ENCODE measurements at regions not wholly inside any gene's neighbourhood (a gene's known extent, or its start where the extent isn't known, plus 50 kb on each side); places are given as distances from the start of the nearest gene placed in this dataset.

GRCh38 chr2:173602153-173602795 lies 247.6 kb downstream of the CDCA7 start:
- POLR2A ChIA-PET (ENCODE audit: low non-redundant PET): no interaction called here
- DNase-seq (ENCODE audit: low spot score): no peak
- no peak overlapping the region for H3K27ac ChIP-seq
- CTCF ChIA-PET: no interaction called here
- TF ChIP-seq CTCF (conservative IDR thresholded peaks at IDR 0.05; ENCODE audit: low read depth): no peak

- no peak overlapping the region for H3K27ac ChIP-seq
- DNase-seq (ENCODE audit: low spot score): no peak
- no peak for TF ChIP-seq CTCF (conservative IDR thresholded peaks at IDR 0.05; ENCODE audit: low read depth)
- CTCF ChIA-PET: no interaction called here
- POLR2A ChIA-PET (ENCODE audit: low non-redundant PET): no interaction called here
These were observed 251.3 kb downstream of the CDCA7 start for GRCh38 chr2:173605994-173606393.

GRCh38 chr2:173606619-173607248 lies 252.1 kb downstream of the CDCA7 start:
- no peak overlapping the region for H3K27ac ChIP-seq
- DNase-seq (ENCODE audit: low spot score): no peak
- CTCF ChIA-PET: no interaction called here
- no peak for TF ChIP-seq CTCF (conservative IDR thresholded peaks at IDR 0.05; ENCODE audit: low read depth)
- POLR2A ChIA-PET (ENCODE audit: low non-redundant PET): no interaction called here

- no peak for DNase-seq (ENCODE audit: low spot score)
- no peak for TF ChIP-seq CTCF (conservative IDR thresholded peaks at IDR 0.05; ENCODE audit: low read depth)
- CTCF ChIA-PET: no interaction called here
- POLR2A ChIA-PET (ENCODE audit: low non-redundant PET): no interaction called here
- no peak overlapping the region for H3K27ac ChIP-seq
These were observed 253.1 kb downstream of the CDCA7 start for GRCh38 chr2:173607606-173608311.

- CTCF ChIA-PET: interaction anchor here (0.6 to 0.7 kb wide), 2 partner anchors 238 to 280 kb away, joined by 3 read pairs; no protein-coding TSS in a partner anchor
- POLR2A ChIA-PET (ENCODE audit: low non-redundant PET): no interaction called here
- no peak overlapping the region for H3K27ac ChIP-seq
- no peak for DNase-seq (ENCODE audit: low spot score)
- no peak for TF ChIP-seq CTCF (conservative IDR thresholded peaks at IDR 0.05; ENCODE audit: low read depth)
These were observed 256.4 kb downstream of the CDCA7 start for GRCh38 chr2:173611121-173611520.

- POLR2A ChIA-PET (ENCODE audit: low non-redundant PET): no interaction called here
- TF ChIP-seq CTCF (conservative IDR thresholded peaks at IDR 0.05; ENCODE audit: low read depth): no peak
- H3K27ac ChIP-seq: no peak overlapping the region
- DNase-seq (ENCODE audit: low spot score): no peak
- CTCF ChIA-PET: interaction anchor here (0.6 to 1.5 kb wide), 2 partner anchors 20 to 893 kb away, joined by 3 read pairs; no protein-coding TSS in a partner anchor
These were observed 257.7 kb downstream of the CDCA7 start for GRCh38 chr2:173612354-173612753.
